Spleen (tissue), 7 donors: ENCODE measurements at regions not wholly inside any gene's neighbourhood (a gene's known extent, or its start where the extent isn't known, plus 50 kb on each side); places are given as distances from the start of the nearest gene placed in this dataset.

Source experiments
- POLR2AphosphoS5 ChIP-seq, 3 donors: sonication (generic); formaldehyde crosslinking; IDR thresholded peaks; one replicate each; pipeline ENCODE4 v1.5.1; 2017; ENCODE audit warnings: antibody characterized with exemption in 3 of 3
- TF ChIP-seq, protein P1 (sequence below), 11 experiments: fragments of 200-600 bp in 7 of 11; fragments of 450-650 bp in 4 of 11; sonication (generic) in 4 of 11; IDR thresholded peaks in 8 of 11; conservative IDR thresholded peaks in 3 of 11; 1 replicate in 7 of 11; 2 replicates in 4 of 11; pipeline versions ENCODE4 v1.4.0 to v1.8.0; 2016 to 2021; ENCODE audit warnings: antibody characterized with exemption in 11 of 11, inconsistent platforms in 4 of 11, mild to moderate bottlenecking in 1 of 11
- donor health status: DM: no; HTN: no; CAD: no; lungs with moderate emphysema.
- donor health status: DM: no; HTN: no; CAD: no.
- donor health status: DM: no; HTN: no; CAD: no.

DNA sequence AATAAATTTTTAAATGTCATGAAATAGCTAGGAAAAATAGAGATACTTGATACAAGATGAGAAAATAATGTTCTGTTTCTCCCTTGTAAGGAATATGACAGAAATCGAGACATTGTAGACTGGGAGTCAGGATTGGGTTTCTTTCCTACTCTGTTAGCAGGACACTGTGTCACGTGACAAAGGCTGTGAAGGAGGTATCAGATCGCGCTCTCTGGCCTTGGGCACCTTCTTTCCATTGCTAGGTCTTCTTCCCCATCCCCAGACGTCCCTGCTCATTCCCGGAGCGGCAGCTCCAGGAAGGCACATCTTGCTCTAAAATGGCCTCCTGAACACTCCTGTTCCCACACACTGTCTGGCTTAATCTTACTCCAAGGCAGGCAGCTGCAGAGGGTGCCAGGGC is 133.4 kb downstream of the TM9SF2 start:
- TF ChIP-seq, protein P1, sequence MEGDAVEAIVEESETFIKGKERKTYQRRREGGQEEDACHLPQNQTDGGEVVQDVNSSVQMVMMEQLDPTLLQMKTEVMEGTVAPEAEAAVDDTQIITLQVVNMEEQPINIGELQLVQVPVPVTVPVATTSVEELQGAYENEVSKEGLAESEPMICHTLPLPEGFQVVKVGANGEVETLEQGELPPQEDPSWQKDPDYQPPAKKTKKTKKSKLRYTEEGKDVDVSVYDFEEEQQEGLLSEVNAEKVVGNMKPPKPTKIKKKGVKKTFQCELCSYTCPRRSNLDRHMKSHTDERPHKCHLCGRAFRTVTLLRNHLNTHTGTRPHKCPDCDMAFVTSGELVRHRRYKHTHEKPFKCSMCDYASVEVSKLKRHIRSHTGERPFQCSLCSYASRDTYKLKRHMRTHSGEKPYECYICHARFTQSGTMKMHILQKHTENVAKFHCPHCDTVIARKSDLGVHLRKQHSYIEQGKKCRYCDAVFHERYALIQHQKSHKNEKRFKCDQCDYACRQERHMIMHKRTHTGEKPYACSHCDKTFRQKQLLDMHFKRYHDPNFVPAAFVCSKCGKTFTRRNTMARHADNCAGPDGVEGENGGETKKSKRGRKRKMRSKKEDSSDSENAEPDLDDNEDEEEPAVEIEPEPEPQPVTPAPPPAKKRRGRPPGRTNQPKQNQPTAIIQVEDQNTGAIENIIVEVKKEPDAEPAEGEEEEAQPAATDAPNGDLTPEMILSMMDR (IDR thresholded peaks at IDR 0.05 in 8 of 11, conservative IDR thresholded peaks at IDR 0.05 in 3 of 11) = no peak
- TF ChIP-seq POLR2AphosphoS5 (IDR thresholded peaks at IDR 0.05) = no peak
